Embryonic facial prominence (tissue), 1 donor: ENCODE measurements at regions not wholly inside any gene's neighbourhood (a gene's known extent, or its start where the extent isn't known, plus 50 kb on each side); places are given as distances from the start of the nearest gene placed in this dataset.
"Not testable (repeated sequence)": the region's sequence is repeated elsewhere in the genome, so short reads cannot be mapped to it uniquely, and the experiment has no call there.

Experiments used
- DNase-seq: peaks from one replicate; pipeline ENCODE4 v3.0.0-alpha.2; 2016; ENCODE audit errors: extremely low spot score

DNA sequence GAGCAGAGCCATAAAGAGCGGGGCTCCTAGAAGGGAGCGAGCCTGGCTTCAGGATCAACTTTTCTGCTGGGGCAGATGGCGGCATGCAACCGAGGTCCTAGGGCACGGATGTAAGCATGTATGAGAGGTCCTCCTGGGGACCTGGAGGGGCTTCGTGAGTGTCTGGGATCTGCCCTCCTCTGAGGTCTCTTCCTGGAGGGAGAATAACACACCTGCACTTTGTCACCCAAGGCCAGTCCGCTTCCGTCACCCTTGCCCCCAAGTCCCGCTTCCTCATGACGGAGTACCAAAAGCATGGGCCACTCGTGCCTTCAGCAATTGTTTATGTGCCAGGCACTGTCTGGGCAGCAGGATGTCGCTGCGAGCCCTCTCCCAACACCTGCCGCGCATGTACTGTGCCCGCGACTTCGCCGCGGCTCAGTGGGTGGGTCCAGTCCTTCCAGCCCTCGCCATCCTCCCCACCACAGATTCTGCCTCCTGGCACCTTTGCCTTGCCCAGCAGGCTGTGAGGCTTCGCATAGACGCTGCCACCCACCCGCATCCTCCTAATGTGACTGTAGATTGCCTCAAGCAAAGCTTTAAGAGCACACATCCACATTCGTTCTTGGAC, 60.0 kb upstream of the TMPRSS2 start:
- DNase-seq, result no peak

DNA sequence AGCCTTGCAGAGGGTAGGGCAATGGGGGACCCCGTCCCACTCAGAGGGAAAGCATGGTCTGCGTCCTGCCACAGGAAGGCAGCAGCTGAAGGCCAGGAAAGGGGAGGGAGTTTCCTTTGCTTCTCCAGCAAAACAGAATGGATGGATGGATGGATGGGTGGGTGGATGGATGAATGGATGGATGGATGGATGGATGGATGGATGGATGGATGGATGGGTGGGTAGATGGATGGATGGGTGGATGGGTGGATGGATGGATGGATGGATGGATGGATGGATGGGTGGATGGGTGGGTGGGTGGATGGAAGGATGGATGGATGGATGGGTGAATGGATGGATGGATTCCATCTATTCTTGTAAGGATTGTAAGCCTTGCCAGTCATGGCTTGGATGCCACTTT, 59.3 kb upstream of the TMPRSS2 start:
- DNase-seq, result not testable (repeated sequence)

DNA sequence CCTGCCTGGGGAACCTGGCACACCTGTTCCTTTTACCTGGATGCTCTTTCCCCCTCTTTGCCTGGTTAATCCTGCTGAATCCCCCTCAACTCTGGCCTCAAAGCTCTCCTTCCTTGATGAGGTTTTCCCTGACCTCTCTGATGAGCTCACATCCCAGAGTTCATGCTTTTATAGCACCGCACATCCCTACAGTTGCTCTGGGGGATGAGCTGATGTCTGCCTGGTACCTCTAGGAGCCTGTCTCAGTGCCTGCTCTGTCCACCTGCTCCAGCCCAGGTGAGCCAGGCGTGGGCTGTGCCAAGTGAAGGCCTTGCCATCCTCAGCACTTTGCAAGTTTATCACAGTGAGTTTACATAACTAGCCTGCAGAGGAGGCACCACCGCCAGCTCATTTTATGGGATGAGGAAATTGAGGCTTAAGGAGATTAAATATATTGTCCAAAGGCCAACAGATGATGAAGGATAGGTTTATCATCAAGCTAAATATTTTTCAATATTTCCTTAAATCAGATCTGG, 58.6 kb upstream of the TMPRSS2 start:
- DNase-seq, result no peak

DNA sequence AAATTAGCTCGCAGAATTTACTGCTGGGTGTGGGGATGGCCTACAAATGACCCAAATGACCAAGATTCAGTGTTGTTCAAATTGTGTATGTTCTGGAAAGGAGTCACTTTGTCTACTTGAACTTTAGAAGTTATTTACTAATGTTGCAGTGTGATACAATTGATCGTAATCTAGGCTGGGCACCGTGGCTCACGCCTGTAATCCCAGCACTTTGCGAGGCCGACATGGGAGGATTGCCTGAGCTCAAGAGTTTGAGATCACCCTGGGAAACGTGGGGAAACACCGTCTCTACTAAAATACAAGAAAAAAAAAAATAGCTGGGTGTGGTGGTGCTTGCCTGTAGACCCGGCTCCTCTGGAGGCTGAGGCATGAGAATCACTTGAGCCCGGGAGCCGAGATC, 57.6 kb upstream of the TMPRSS2 start:
- no peak for DNase-seq

DNA sequence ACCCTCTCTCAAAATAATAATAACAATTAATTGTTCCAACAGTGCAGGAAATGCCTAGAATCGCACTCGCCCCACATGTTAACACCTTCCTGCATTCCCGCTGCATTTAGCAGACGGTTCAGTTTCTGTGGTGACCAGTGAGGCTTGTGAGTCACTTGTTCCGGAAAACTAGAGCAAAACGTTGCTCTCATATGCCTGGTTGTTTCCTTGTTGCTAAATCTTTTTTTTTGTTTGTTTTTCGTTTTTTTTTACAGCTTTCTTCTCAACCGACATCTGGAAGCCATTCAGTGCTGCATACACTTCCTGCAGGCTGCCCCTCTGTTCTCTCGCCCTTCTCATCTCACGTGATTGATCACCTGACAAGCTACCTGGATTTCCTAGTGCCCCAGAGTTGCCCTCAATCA, 56.9 kb upstream of the TMPRSS2 start:
- no peak for DNase-seq

DNA sequence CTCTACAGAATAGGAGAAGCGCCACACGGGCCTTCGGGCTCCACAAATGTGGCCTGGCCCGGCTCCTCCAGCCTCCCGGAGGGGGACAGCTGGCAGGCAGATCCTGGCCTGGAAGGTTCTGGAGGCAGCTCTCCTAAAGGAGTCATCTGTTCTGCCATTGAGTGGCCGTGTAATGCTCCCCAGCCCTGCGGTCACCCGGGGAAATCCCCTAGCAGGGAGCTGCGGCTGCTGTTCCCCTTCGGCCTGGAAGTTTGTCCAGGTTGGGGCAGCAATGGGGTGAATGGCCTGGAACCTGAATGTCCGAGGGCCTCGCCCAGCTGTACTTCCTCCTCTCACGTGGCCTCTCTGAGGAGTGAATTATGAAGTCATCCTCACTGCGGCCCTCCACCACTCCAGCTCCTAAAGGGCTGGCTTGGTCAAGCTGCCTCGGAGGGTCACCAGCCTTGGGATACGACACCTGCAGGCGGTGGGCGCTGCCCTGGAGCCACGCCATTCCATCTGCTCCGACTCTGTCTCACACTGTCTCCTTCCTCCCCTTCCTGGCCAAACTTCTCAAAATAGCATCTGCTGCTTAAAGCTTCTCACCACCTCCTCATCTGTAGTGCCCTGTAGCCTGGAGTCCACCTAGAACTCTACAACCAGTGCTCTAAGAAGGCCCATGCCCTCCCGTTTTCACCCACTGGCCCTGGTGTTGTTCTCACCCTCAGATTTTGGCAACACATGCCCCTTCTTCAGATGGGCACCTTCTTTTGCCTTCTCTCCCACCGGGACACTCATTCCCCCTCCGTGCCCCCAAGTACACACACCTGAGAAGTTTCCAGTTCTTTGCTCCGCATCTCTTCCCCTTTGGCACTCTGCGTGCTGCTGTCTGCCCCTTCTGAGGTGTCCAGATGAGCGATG, 54.4 kb upstream of the TMPRSS2 start:
- no peak for DNase-seq

DNA sequence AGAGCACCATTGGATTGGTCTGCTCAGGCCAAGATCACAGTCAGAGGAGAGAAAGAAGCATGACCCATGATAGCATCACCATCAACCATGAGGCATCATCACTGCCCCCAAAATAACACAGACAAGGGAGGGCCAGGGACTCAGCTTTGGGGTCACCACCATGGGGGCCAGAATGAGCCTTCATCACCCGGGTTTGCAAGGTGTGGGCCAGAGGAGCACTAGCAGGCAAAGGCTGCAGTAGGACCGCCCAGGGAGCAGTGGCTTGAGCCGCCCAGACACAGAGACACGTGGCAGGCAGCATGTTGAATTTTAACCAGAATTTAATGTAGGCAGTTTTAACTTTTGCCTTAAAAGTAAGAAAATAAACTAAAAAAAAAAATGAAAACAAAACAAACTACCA, 53.7 kb upstream of the TMPRSS2 start:
- DNase-seq, result no peak

DNA sequence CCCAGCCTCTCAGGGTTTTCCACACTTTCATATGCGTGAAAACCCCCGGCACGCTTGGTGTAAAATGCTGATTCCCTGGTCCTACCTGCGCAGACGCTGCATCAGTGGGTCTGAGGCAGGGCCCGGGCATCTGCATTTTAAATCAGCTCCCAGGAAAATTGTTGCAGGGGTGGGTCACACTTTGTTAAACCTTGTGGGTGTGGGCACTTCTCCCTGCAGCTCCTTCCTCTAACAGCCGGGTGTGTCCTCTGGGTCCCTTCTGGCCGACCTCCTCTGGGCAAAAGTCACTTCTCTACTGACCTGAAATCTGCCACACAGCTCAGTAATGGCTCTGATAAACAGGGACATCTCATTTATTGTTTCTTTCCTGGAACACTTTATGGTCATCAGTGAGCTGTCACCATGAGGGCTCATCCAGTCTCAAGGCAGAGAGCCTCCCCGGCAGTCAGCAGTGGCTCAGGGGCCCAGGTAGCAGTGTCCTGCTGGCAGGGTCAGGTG, 52.8 kb upstream of the TMPRSS2 start:
- DNase-seq, result no peak

DNA sequence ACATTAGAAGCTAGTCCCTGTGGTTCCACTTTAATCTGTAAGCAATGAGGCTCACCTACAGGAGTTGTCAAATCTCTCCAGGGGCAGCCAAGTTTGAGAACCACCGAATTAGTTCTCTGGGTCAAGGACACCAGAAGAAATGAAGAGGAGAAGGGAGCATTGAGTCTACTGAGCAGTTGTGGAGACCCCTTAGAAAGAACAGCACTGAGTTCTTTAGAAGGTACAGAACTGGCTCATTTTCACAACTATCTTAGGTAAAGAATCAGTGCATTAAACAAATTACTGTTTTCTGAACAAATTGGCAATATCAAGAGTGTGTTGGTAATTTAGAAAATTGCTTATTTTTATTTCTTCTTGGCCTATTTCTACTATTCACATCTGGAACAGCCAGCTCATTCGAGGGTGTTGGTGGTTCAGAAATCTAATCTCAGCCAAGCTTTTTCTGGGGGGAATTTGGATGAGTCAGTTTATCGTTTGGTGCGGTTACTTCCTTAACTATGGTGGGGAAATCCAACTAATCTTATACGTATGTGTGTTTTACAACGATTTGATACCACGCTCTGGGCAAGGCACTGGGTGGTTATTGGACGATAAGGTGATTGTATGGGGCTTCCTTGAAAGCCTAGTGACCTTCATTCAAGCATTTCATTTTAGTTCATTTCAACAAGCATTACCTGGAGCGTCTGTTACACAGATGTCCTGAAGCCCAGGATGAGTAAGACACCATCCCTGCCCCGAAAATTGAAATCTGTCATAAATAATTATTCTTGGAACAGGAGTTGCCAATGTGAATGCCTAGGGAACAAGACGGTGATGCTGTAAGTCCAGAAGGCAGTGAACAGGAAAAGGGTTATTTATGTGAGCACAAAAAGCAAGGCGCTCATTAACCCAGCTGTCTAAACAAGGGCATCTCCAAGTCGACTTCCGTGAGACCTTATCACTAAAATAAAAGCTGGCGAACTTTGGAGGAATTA, 52.0 kb upstream of the TMPRSS2 start:
- DNase-seq, result no peak

DNA sequence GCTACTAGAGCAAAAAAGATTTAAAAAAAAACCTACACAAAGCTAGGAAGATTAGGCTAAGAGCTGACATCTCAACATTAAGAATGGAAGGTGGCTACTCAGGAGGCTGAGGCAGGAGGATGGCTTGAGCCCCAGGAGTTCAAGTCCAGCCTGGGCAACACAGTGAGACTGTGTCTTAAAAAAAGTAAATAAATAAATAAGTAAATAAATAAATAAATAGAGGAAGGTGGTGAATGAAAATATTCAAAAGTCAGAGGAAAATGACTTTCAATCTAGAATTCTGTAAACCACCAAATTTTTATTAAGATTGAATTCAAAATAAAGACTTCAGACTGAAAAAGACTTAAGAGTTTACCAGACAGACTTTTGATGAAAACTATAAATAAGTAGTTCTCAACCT, 50.9 kb upstream of the TMPRSS2 start:
- DNase-seq, result no peak

DNA sequence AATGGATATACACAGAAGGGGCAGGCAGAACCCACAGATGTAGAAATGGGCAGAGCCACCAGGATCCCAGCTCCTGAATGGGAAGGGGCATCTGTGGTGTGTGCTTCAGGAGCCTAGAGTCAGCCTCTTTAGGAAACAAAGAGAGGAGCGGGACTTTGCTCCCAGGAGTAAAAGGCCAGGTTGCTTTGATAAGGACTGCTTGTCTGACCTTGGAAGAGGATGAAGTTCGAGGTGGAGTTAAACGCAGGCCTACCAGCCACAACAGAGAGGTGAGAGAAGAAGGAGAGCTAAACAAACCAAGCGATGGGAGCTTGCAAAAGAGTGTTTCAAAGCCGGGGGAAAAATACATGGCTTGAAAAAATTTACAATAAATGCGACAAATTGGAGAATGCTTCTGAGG, 49.9 kb upstream of the TMPRSS2 start:
- DNase-seq, result no peak
